Umbilical cord (tissue), 1 donor: ENCODE measurements at regions not wholly inside any gene's neighbourhood (a gene's known extent, or its start where the extent isn't known, plus 50 kb on each side); places are given as distances from the start of the nearest gene placed in this dataset.
A peak's percentile ranks its signal among the peaks of the same experiment; 100 is the strongest.
"Not testable (repeated sequence)": the region's sequence is repeated elsewhere in the genome, so short reads cannot be mapped to it uniquely, and the experiment has no call there.

Source experiments
- DNase-seq: peaks from one replicate; pipeline ENCODE4 v3.0.0-alpha.2; 2015; ENCODE audit warnings: low spot score

- DNase-seq, result no peak
These were observed 79.2 kb upstream of the HPCAL1 start for GRCh38 chr2:10223471-10223870.

DNA sequence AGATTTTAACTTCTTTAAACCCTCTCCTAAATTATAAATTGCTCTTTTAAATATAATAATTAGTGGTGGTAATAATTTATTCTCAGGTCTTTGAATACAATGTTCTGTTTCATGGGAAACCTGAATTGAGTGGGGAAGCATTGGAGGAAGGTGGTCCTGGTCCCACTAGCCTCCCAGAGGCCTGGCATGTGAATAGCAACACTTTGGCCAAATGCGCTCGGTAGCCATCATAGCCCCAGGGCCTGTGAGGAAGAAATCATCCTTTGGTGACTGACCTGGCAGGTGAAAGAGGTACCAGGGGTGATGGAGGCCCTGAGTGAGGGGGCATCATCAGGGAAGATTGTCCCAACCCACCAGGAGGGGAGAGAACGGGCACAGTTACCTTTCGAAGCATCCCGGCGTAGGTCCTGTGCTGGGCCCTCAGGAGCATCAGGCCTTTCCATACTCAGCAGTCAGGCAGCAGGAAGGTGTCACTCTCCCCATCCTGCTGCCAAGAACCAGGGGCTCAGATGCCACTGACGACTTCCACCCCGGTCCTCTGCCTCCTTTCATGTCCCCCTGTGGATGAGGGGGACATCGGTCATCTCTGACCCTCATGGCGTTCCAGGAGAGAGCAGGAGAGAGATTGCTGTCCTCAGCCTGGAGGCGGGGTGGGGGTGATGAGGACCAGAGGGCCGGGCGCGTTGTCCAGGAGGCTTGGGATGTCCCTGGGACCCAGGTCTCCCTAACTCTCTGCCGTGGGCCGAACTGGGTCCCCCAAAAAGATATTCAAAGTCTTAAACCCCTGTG, 78.6 kb upstream of the HPCAL1 start:
- no peak for DNase-seq

GRCh38 chr2:10224734-10225133, 78.0 kb upstream of the HPCAL1 start:
- DNase-seq, result no peak

DNA sequence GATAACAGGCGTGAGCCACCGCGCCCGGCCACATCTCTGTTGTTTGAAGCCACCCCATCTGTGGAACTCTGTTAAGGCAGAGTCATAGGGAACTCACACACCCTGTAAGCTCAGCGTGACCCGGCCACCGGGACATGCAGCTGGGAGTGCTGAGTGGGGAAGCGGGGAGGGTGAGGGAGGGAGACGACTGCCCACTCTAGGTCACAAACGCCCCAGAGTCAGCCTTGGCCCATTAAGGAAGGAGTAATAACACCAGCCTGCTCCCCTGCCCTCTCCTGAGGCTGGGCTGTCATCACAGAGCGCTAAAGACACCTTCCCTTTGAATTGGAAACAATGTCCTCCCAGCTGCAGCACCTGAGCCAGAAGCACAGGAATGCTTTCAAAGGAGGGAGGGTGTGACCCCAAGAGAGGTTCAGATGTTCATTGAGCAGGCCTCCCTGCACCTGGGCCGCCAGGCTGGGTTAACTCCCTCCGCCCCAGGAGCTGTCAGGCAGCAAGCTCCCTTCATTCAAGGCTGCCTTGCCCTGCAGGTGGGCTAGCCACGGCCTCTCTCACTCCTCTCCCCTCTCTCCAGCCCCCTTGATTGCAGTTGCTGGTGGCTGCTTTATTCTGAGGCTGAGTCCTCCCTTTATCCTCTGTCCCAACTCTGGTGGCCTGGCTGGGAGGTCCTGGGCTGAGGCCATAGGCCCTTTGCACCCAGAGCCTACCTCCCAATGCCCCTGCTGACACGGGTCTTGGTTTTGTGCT, 77.2 kb upstream of the HPCAL1 start:
- DNase-seq, result no peak

DNA sequence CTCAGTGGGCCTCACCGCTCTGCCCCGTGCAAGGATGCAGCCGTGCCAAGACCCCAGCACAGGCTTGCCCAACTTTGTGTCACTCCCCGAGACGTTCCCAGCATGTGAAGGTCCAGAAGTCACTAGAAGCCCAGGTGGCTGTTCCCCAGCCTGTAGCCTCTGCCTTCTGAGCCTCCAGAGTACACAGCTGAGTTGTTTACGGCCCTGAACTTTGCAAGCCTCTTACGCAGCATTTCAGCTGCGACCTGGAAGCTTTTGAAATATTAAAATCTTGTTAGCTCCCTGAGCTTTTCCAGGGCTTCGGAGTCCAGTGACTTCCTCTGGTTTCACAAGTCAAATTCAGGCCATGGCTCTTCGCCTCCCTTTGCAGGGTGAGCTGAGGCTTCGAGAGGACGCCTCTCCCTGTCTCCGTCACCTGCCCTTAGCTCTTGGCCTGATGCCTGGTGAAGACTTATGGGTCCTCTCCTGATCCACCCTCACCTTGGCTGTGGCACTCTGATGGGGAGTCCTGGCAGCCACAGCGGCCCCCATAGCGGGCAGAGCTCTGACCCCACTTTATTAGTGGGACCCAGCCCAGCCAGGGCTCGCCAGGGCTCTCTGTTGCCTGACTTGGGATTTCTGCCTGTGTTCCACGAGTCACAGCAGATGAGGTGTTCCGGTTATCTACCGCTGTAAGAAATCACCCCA, 76.5 kb upstream of the HPCAL1 start:
- DNase-seq, result no peak

- DNase-seq, result no peak
These were observed 73.9 kb upstream of the HPCAL1 start for GRCh38 chr2:10228611-10229365.

- DNase-seq, result no peak
These were observed 73.1 kb upstream of the HPCAL1 start for GRCh38 chr2:10229462-10230099.

- no peak for DNase-seq
These were observed 72.2 kb upstream of the HPCAL1 start for GRCh38 chr2:10230499-10230898.

DNA sequence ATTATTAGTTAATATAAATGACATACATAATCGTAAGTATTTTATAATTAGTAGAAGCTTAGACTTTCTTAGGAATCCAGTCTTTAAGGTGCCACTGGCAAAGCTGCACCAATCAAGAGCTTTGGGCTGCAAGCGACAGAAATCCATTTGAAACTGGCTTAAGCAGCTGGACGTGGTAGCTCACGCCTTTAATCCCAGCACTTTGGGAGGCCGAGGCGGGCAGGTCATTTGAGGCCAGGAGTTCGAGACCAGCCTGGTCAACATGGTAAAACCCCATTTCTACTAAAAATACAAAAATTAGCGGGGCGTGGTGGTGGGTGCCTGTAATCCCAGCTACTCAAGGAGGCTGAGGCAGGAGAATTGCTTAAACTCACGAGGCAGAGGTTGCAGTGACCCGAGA, 71.8 kb upstream of the HPCAL1 start:
- not testable (repeated sequence) for DNase-seq

- DNase-seq, result no peak
These were observed 71.1 kb upstream of the HPCAL1 start for GRCh38 chr2:10231551-10232085.

- no peak for DNase-seq
These were observed 70.4 kb upstream of the HPCAL1 start for GRCh38 chr2:10232096-10232815.

GRCh38 chr2:10233131-10234012, 69.3 kb upstream of the HPCAL1 start:
- no peak for DNase-seq

DNA sequence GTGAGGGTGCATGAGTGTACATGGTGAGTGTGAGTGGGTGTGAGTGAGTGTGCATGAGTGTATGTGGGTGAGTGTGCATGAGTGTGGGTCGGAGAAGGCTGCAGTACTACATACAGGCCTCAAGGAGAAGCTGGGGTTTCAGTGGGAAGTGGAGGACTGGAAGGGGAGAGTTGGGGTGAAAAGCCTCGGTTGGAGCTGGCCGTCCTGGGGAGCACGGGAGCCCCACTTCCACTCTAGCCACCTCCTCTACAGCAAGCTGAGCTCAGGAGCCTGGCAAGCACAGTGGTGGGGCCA, 68.7 kb upstream of the HPCAL1 start:
- no peak for DNase-seq

DNA sequence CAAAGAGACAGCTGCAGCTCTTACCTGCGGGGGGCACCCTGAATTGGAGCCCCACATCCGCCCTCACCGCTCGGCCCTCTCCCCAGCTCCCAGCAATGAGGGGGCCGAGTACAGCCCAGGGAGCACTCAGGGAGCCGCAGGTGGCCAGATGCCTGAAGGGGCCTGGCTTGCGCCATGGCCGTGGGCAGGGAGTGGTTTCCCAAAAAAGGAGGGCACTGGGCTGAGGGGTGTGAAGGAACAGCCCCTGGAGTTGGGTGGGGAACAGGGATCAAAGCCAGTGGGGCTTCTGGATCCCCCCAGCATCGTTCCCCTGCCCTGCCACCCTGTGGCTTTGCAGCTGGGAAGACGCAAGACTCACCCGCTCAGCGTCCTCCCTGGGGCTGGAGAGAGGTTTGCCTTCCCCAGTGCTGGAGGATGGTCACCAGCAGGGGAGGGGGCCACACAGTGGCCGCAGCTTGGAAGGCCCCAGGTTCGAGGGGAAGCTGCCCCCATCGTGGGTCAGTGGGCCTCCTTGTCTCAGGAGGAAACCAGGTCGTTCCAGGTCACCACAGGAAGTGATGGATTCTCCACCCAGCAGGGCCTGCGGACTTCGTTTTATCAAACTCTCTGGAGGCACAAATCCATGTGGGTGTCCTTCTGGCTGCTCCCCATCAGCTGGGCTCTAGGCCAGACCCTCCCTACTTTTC, 68.2 kb upstream of the HPCAL1 start:
- no peak for DNase-seq

DNA sequence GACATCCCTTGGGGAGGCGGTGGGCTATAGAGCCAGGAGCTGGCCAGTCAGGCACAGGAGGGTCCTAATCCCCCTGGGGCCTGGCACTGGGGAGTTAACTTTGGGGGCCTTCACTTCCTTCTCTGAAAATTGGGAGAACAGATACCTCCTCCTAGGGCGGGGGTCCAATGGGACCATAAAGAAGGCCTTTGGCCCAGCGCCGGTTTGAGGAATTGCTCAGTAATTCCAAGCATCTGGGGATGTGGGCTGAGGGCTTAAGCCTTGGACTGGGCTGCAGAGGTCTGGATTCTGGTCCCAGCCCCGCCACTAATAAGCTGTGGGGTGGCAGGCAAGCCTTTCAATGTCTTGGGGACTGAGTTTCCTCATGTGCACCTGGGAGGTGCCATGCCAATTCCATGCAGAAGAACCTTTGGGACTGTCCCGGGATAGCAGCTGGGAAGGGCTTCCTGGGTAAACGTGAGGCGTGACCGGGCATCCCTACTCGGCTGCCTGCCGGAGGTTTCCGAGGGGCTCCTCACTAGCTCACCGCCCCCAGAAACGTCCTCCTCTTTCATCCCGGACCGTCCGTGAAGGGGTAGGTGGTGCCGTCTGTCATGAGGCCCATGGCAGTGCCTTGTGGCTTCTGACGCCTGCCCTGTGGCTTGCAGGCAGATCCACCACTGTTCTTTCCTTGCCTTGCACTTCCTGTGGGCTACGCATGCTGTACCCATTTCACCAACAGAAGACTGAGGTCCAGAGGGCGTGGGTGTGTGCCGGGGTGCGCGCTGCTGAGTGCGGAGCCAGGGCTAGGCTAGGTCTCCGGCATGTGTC, 67.4 kb upstream of the HPCAL1 start:
- peak; percentile 74 for DNase-seq

DNA sequence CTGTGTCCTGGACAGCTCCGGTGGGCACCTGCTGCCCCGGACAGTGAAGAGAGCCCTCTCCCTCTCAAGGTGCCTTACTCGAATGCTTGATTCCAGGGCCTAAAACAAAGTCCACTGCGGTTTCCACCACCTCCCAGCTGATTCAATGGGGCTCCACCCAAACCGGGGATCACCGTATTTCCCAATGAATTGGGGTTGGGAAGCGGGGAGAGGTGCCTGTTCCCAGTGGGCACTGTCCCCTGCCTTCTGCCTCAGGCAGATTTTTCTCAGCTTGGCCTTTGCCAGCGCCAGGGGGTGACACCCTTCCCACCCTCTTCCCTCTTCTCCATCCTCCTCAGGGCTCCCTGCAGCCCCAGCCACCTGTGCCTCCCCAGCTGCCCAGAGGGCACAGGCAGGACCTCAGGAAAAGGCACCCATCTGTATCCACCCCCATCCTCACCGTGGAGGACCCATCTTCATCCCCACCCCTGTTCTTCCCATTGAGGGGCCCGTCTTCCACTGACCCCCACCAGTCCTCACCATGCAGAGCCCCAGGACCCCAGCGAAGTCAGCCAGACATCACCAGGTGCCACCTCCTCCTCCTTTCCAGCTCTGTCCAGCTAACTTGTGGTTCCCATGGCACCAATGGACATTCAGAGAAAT, 66.7 kb upstream of the HPCAL1 start:
- no peak for DNase-seq

DNA sequence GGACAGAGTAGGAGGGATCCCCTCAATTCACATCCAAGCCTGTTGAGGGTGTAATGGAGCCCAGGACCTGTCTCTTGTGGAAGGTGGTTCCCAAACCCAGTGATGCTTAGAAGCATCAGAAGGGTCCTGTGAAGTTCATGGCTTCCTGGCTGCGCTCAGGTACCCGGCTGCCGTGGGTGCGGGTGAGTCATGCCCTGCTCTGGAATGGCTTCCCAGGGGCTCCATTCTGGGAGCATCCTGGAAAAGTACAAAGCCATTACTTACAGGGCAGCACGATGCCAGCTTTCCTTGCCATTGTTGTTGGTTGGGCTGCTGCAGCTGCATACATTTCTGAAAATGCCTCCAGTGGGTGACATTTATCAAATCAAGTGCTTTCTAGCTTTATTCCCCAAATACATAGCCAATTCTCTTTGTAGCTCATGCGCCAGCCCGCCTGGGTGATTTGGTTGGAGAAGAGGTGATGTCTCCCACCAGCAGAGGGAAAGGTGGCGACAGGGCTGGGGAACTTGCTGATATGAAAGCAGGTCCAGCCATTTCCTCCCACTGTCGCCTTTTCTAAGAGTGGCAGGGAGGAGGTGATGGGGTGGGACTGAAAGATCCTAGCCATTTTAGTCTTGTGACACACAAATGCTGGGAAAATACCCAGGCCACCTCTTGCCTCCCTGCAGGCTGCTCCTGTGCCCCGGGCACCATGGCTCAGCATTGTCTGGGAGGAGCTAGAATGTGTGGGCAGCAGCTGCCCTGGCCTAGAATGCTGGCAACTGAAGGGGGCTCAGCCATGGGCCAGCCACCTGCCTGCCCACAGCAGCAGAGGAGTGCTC, 65.9 kb upstream of the HPCAL1 start:
- DNase-seq, result no peak
